ENCODE measurements at regions not wholly inside any gene's neighbourhood (a gene's known extent, or its start where the extent isn't known, plus 50 kb on each side); places are given as distances from the start of the nearest gene placed in this dataset.
"Not testable (repeated sequence)": the region's sequence is repeated elsewhere in the genome, so short reads cannot be mapped to it uniquely, and the experiment has no call there.

- no peaks in the 10 kb centered on the region for H3K9me3 ChIP-seq (ENCODE audit: low read depth, low read length)
- H3K4me3 ChIP-seq (ENCODE audit: insufficient read depth, low read length) = no peak overlapping the region
- no peaks in the 10 kb centered on the region for H3K27me3 ChIP-seq (ENCODE audit: insufficient read depth, low read length)
- no peak for TF ChIP-seq CTCF (IDR thresholded peaks at IDR 0.05; ENCODE audit: extremely low read depth, low read depth, low read length)
- no peak overlapping the region for H3K4me2 ChIP-seq (ENCODE audit: insufficient read depth, low read length)
- H3K79me2 ChIP-seq (ENCODE audit: insufficient read depth, low read length) = no peaks in the 10 kb centered on the region
- DNase-seq (ENCODE audit: insufficient read length, low spot score, missing footprints) = no peak
- no peaks in the 10 kb centered on the region for H3K36me3 ChIP-seq (ENCODE audit: insufficient read depth, low read length)
- H3K27ac ChIP-seq (ENCODE audit: low read depth, low read length) = no peak overlapping the region
- peak overlapping the region; percentile 64 for H2AFZ ChIP-seq (ENCODE audit: low read length)
- no peaks in the 10 kb centered on the region for H4K20me1 ChIP-seq (ENCODE audit: insufficient read depth, low read length)
- H3K4me1 ChIP-seq (ENCODE audit: insufficient read depth, low read length) = no peaks in the 10 kb centered on the region
Observed at GRCh38 chr7:13748998-13749397, 240.5 kb downstream of the ETV1 start.

- Histone ChIP-seq H3K4me2 (ENCODE audit: insufficient read depth, low read length) (no peak overlapping the region), H3K36me3 (ENCODE audit: insufficient read depth, low read length) (no peaks in the 10 kb centered on the region), H4K20me1 (ENCODE audit: insufficient read depth, low read length) (no peaks in the 10 kb centered on the region), H3K27me3 (ENCODE audit: insufficient read depth, low read length) (no peaks in the 10 kb centered on the region), H3K9me3 (ENCODE audit: low read depth, low read length) (no peaks in the 10 kb centered on the region), H3K79me2 (ENCODE audit: insufficient read depth, low read length) (no peaks in the 10 kb centered on the region), H2AFZ (ENCODE audit: low read length) (no peak overlapping the region), H3K4me1 (ENCODE audit: insufficient read depth, low read length) (no peaks in the 10 kb centered on the region), H3K27ac (ENCODE audit: low read depth, low read length) (no peak overlapping the region), H3K4me3 (ENCODE audit: insufficient read depth, low read length) (no peak overlapping the region)
- no peak for TF ChIP-seq CTCF (IDR thresholded peaks at IDR 0.05; ENCODE audit: extremely low read depth, low read depth, low read length)
- DNase-seq (ENCODE audit: insufficient read length, low spot score, missing footprints) = no peak
Observed at GRCh38 chr7:13749636-13750035, 239.8 kb downstream of the ETV1 start.

- Histone ChIP-seq H3K4me3 (ENCODE audit: insufficient read depth, low read length) (no peak overlapping the region), H3K9me3 (ENCODE audit: low read depth, low read length) (no peaks in the 10 kb centered on the region), H3K36me3 (ENCODE audit: insufficient read depth, low read length) (no peaks in the 10 kb centered on the region), H4K20me1 (ENCODE audit: insufficient read depth, low read length) (no peaks in the 10 kb centered on the region), H3K4me1 (ENCODE audit: insufficient read depth, low read length) (no peaks in the 10 kb centered on the region), H3K27me3 (ENCODE audit: insufficient read depth, low read length) (no peaks in the 10 kb centered on the region), H2AFZ (ENCODE audit: low read length) (no peak overlapping the region), H3K79me2 (ENCODE audit: insufficient read depth, low read length) (no peaks in the 10 kb centered on the region), H3K27ac (ENCODE audit: low read depth, low read length) (no peak overlapping the region), H3K4me2 (ENCODE audit: insufficient read depth, low read length) (no peak overlapping the region)
- DNase-seq (ENCODE audit: insufficient read length, low spot score, missing footprints) = no peak
- no peak for TF ChIP-seq CTCF (IDR thresholded peaks at IDR 0.05; ENCODE audit: extremely low read depth, low read depth, low read length)
Observed at GRCh38 chr7:13751766-13752165, 237.7 kb downstream of the ETV1 start.

- Histone ChIP-seq H3K9me3 (ENCODE audit: low read depth, low read length) (no peaks in the 10 kb centered on the region), H3K36me3 (ENCODE audit: insufficient read depth, low read length) (no peaks in the 10 kb centered on the region), H3K79me2 (ENCODE audit: insufficient read depth, low read length) (no peaks in the 10 kb centered on the region), H3K27me3 (ENCODE audit: insufficient read depth, low read length) (no peaks in the 10 kb centered on the region), H4K20me1 (ENCODE audit: insufficient read depth, low read length) (no peaks in the 10 kb centered on the region), H2AFZ (ENCODE audit: low read length) (no peak overlapping the region), H3K4me2 (ENCODE audit: insufficient read depth, low read length) (no peak overlapping the region), H3K27ac (ENCODE audit: low read depth, low read length) (no peak overlapping the region), H3K4me3 (ENCODE audit: insufficient read depth, low read length) (no peak overlapping the region), H3K4me1 (ENCODE audit: insufficient read depth, low read length) (no peaks in the 10 kb centered on the region)
- DNase-seq (ENCODE audit: insufficient read length, low spot score, missing footprints) = no peak
- no peak for TF ChIP-seq CTCF (IDR thresholded peaks at IDR 0.05; ENCODE audit: extremely low read depth, low read depth, low read length)
Observed at GRCh38 chr7:13757841-13758240, 231.6 kb downstream of the ETV1 start.

GRCh38 chr7:13765853-13766252, 223.6 kb downstream of the ETV1 start:
- not testable (repeated sequence) for H3K4me2 ChIP-seq (ENCODE audit: insufficient read depth, low read length); H3K9me3 ChIP-seq (ENCODE audit: low read depth, low read length); H3K4me3 ChIP-seq (ENCODE audit: insufficient read depth, low read length); H3K36me3 ChIP-seq (ENCODE audit: insufficient read depth, low read length); DNase-seq (ENCODE audit: insufficient read length, low spot score, missing footprints); H3K79me2 ChIP-seq (ENCODE audit: insufficient read depth, low read length); H3K4me1 ChIP-seq (ENCODE audit: insufficient read depth, low read length); H3K27me3 ChIP-seq (ENCODE audit: insufficient read depth, low read length); H2AFZ ChIP-seq (ENCODE audit: low read length); H3K27ac ChIP-seq (ENCODE audit: low read depth, low read length); H4K20me1 ChIP-seq (ENCODE audit: insufficient read depth, low read length)
